H1 (cell line): ENCODE measurements at regions not wholly inside any gene's neighbourhood (a gene's known extent, or its start where the extent isn't known, plus 50 kb on each side); places are given as distances from the start of the nearest gene placed in this dataset.

Experiments used
- CTCF ChIA-PET: fragments of 300-600 bp; sonication (Branson Sonifier 250); formaldehyde crosslinking; loops from one replicate; lab custom pipeline; 2021; ENCODE audit not compliant: partially characterized antibody; lab: Charles Lee
- POLR2A ChIA-PET: fragments of 300-600 bp; sonication (Branson Sonifier 250); formaldehyde crosslinking; loops from one replicate; lab custom pipeline; 2021; ENCODE audit warnings: inconsistent platforms; ENCODE audit not compliant: partially characterized antibody; lab: Charles Lee
- DNase-seq, 2 experiments: peaks; one replicate each; pipeline versions ENCODE4 v3.0.0 to v3.0.0-alpha.2; 2010 to 2022; ENCODE audit warnings: low spot score in 2 of 2, low read depth in 1 of 2, mixed read lengths in 1 of 2
- FAIRE-seq: peaks from 2 replicates; lab custom pipeline; 2011; peaks lifted over from hg19 to GRCh38; lab: Jason Lieb, UNC
- H2AFZ ChIP-seq: 2 replicates; pipeline ENCODE4 v1.8.1; 2012; ENCODE audit warnings: low read length, inconsistent platforms
- H2AK5ac ChIP-seq: 2 replicates; pipeline ENCODE4 v1.6.1; 2013; ENCODE audit warnings: low read depth, low read length
- H2BK120ac ChIP-seq: replicated peaks from 2 replicates; pipeline ENCODE3; 2013; ENCODE audit warnings: low read depth, low read length, inconsistent platforms
- H2BK12ac ChIP-seq: 2 replicates; pipeline ENCODE4 v1.6.1; 2013; ENCODE audit warnings: low read depth, low read length
- H2BK15ac ChIP-seq: 2 replicates; pipeline ENCODE4 v1.6.1; 2013; ENCODE audit warnings: low read length
- H2BK20ac ChIP-seq: 2 replicates; pipeline ENCODE4 v1.6.1; 2013; ENCODE audit warnings: low read length
- H2BK5ac ChIP-seq: 2 replicates; pipeline ENCODE4 v1.6.1; 2013; ENCODE audit warnings: low read depth, low read length
- H3K14ac ChIP-seq: 2 replicates; pipeline ENCODE4 v1.6.1; 2013; ENCODE audit warnings: inconsistent platforms; ENCODE audit not compliant: insufficient read length
- H3K18ac ChIP-seq: 2 replicates; pipeline ENCODE4 v1.6.1; 2013; ENCODE audit warnings: low read length; ENCODE audit errors: extremely low read depth
- H3K23ac ChIP-seq: 2 replicates; pipeline ENCODE4 v1.6.1; 2013; ENCODE audit warnings: inconsistent platforms; ENCODE audit not compliant: insufficient read length
- H3K23me2 ChIP-seq: 2 replicates; pipeline ENCODE4 v1.6.1; 2013; ENCODE audit warnings: low read depth, low read length
- H3K27ac ChIP-seq: 2 replicates; pipeline ENCODE4 v1.6.1; 2011; ENCODE audit warnings: low read depth, low read length, inconsistent platforms
- H3K27me3 ChIP-seq, 4 experiments: replicated peaks in 1 of 4; 1 replicate in 1 of 4; 2 replicates in 3 of 4; pipeline versions ENCODE4 v1.6.1 to v1.8.1; 2011 to 2013; ENCODE audit warnings: low read length in 3 of 4, mild to moderate bottlenecking in 3 of 4, inconsistent platforms in 2 of 4, mixed read lengths in 2 of 4, moderate library complexity in 1 of 4; ENCODE audit not compliant: control insufficient read depth in 3 of 4, insufficient read depth in 3 of 4; ENCODE audit errors: extremely low read depth in 1 of 4
- H3K36me3 ChIP-seq, 4 experiments: 2 replicates each; pipeline versions ENCODE4 v1.6.1 to v1.8.1; 2011 to 2013; ENCODE audit warnings: mild to moderate bottlenecking in 4 of 4, low read length in 3 of 4, moderate library complexity in 2 of 4, control low read depth in 1 of 4, inconsistent platforms in 1 of 4; ENCODE audit not compliant: insufficient read depth in 4 of 4, control insufficient read depth in 2 of 4
- H3K4ac ChIP-seq: replicated peaks from 2 replicates; pipeline ENCODE3; 2013; ENCODE audit warnings: low read length, low read depth, mixed read lengths, inconsistent platforms; ENCODE audit not compliant: insufficient read length
- H3K4me1 ChIP-seq, 4 experiments: replicated peaks in 1 of 4; 1 replicate in 1 of 4; 2 replicates in 3 of 4; pipeline versions ENCODE4 v1.6.1 to v1.8.1; 2011 to 2013; ENCODE audit warnings: low read length in 3 of 4, inconsistent platforms in 2 of 4, mixed read lengths in 1 of 4; ENCODE audit not compliant: insufficient read depth in 4 of 4, control insufficient read depth in 3 of 4
- H3K4me2 ChIP-seq, 2 experiments: 2 replicates each; pipeline versions ENCODE4 v1.6.1 to v1.8.1; 2011 to 2013; ENCODE audit warnings: low read depth in 2 of 2, low read length in 2 of 2, control low read depth in 1 of 2, inconsistent platforms in 1 of 2, mild to moderate bottlenecking in 1 of 2; ENCODE audit not compliant: insufficient read depth in 1 of 2
- H3K4me3 ChIP-seq, 4 experiments: fragments of 200-600, 300-600 bp in 1 of 4; sonication (generic), shearing (Covaris generic), sonication (Bioruptor Twin) in 1 of 4; 2 replicates each; pipeline versions ENCODE4 v1.5.1 to v1.8.1; 2011 to 2016; ENCODE audit warnings: low read length in 4 of 4, low read depth in 3 of 4, control low read depth in 2 of 4, inconsistent platforms in 2 of 4, mild to moderate bottlenecking in 2 of 4, mixed read lengths in 1 of 4, moderate library complexity in 1 of 4; ENCODE audit not compliant: insufficient read depth in 2 of 4; ENCODE audit errors: extremely low read depth in 1 of 4
- H3K56ac ChIP-seq: replicated peaks from 2 replicates; pipeline ENCODE3; 2013; ENCODE audit warnings: low read depth, mild to moderate bottlenecking, mixed read lengths, low read length, inconsistent platforms; ENCODE audit not compliant: insufficient read length
- H3K79me1 ChIP-seq: 2 replicates; pipeline ENCODE4 v1.6.1; 2013; ENCODE audit warnings: low read depth, low read length, control low read depth
- H3K79me2 ChIP-seq, 2 experiments: 2 replicates each; pipeline versions ENCODE4 v1.6.1 to v1.8.1; 2012 to 2013; ENCODE audit warnings: low read length in 2 of 2, mild to moderate bottlenecking in 2 of 2, inconsistent platforms in 1 of 2; ENCODE audit not compliant: insufficient read depth in 2 of 2, control insufficient read depth in 1 of 2
- H3K9ac ChIP-seq, 4 experiments: replicated peaks in 1 of 4; 1 replicate in 1 of 4; 2 replicates in 3 of 4; pipeline versions ENCODE4 v1.6.1 to v1.8.1; 2011 to 2013; ENCODE audit warnings: low read depth in 3 of 4, low read length in 3 of 4, control low read depth in 2 of 4, mild to moderate bottlenecking in 2 of 4, moderate library complexity in 2 of 4, inconsistent platforms in 1 of 4; ENCODE audit errors: extremely low read depth in 1 of 4
- H3K9me3 ChIP-seq, 2 experiments: 2 replicates each; pipeline versions ENCODE4 v1.6.1 to v1.8.1; 2012 to 2013; ENCODE audit warnings: mild to moderate bottlenecking in 2 of 2, moderate library complexity in 2 of 2, control low read depth in 1 of 2, inconsistent platforms in 1 of 2, low read depth in 1 of 2, low read length in 1 of 2, mixed read lengths in 1 of 2; ENCODE audit not compliant: insufficient read depth in 2 of 2
- H4K20me1 ChIP-seq, 2 experiments: replicated peaks in 1 of 2; 2 replicates each; pipeline versions ENCODE3 to v1.8.1; 2011 to 2013; ENCODE audit warnings: inconsistent platforms in 2 of 2, low read length in 2 of 2, mild to moderate bottlenecking in 1 of 2; ENCODE audit not compliant: insufficient read depth in 2 of 2, control insufficient read depth in 1 of 2
- H4K5ac ChIP-seq: 2 replicates; pipeline ENCODE4 v1.6.1; 2013; ENCODE audit warnings: low read length, low read depth, mixed read lengths, inconsistent platforms; ENCODE audit not compliant: insufficient read length
- H4K8ac ChIP-seq: 2 replicates; pipeline ENCODE4 v1.8.0; 2013; ENCODE audit warnings: mild to moderate bottlenecking, moderate library complexity, low read length, inconsistent platforms; ENCODE audit not compliant: insufficient read depth; ENCODE audit errors: extremely low read depth
- H4K91ac ChIP-seq: replicated peaks from 2 replicates; pipeline ENCODE3; 2013; ENCODE audit warnings: low read length, mixed read lengths, inconsistent platforms; ENCODE audit not compliant: insufficient read length
- ATF3 ChIP-seq: IDR thresholded peaks from 2 replicates; pipeline ENCODE4 v1.6.1; 2011; ENCODE audit warnings: low read depth, mild to moderate bottlenecking, low read length; ENCODE audit not compliant: insufficient read depth
- GABPA ChIP-seq: IDR thresholded peaks from 2 replicates; pipeline ENCODE4 v1.6.1; 2011; ENCODE audit warnings: mild to moderate bottlenecking, low read length, moderate library complexity, borderline replicate concordance; ENCODE audit not compliant: insufficient read depth
- TAF7 ChIP-seq: optimal IDR thresholded peaks from 2 replicates; pipeline ENCODE3; 2011; ENCODE audit warnings: low read depth, mild to moderate bottlenecking, inconsistent platforms, low read length, moderate library complexity, borderline replicate concordance
- TBP ChIP-seq: IDR thresholded peaks from 2 replicates; pipeline ENCODE4 v1.6.1; 2011; ENCODE audit warnings: low read depth, low read length, improper control_type of control experiment

DNA sequence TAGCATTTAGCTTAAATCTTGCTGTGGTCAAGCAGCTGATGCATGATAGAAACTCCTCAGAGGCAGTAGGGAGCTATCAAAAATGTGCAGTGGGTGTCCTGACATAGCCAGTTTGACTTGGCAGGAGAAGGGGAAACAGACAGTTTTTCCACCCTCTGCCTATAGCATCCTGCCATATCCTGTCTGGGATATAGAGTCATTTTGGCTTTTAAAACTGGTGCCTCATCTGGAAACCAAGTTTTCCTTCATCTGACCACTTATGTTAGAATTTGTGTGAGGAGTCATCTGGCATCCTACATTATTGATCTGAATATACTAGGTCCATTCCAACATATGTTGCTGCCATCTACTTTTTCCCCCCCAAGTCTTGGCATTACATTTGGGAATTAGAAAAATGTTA, 284.1 kb downstream of the CD109 start:
- Histone ChIP-seq H3K4me2 (no peak overlapping the region), H3K14ac (no peak overlapping the region), H3K18ac (no peak overlapping the region), H2BK5ac (no peak overlapping the region), H2AK5ac (no peak overlapping the region), H3K9me3 (no peaks in the 10 kb centered on the region), H4K8ac (no peak overlapping the region), H2AFZ (no peak overlapping the region), H3K56ac (no peak overlapping the region), H4K5ac (no peak overlapping the region), H3K23me2 (no peaks in the 10 kb centered on the region), H3K4ac (no peak overlapping the region), H3K9ac (no peak overlapping the region), H2BK20ac (no peak overlapping the region), H4K91ac (no peak overlapping the region), H2BK12ac (no peak overlapping the region), H3K4me1 (no peaks in the 10 kb centered on the region), H4K20me1 (no peaks in the 10 kb centered on the region), H3K4me3 (no peak overlapping the region), H3K79me2 (no peaks in the 10 kb centered on the region), H3K23ac (no peak overlapping the region), H3K27me3 (no peaks in the 10 kb centered on the region), H2BK15ac (no peak overlapping the region), H2BK120ac (no peak overlapping the region), H3K79me1 (no peaks in the 10 kb centered on the region), H3K36me3 (no peaks in the 10 kb centered on the region), H3K27ac (no peak overlapping the region)
- FAIRE-seq (no peak), DNase-seq (no peak)
- ChIA-PET CTCF (interaction anchor here (0.8 to 1.6 kb wide), 8 partner anchors 9 to 1230 kb away, joined by 3 to 8 read pairs (median 3); no protein-coding TSS in a partner anchor), POLR2A (no interaction called here)
- TF ChIP-seq ATF3 (no peak), TBP (no peak), GABPA (no peak), TAF7 (no peak)
